B cell (primary cell): ENCODE measurements at regions not wholly inside any gene's neighbourhood (a gene's known extent, or its start where the extent isn't known, plus 50 kb on each side); places are given as distances from the start of the nearest gene placed in this dataset.

Source experiments
- ATAC-seq: fragments of 200-7000 bp; cut with Tn5 transposase; one replicate; pipeline ENCODE4 v1.10.0; 2021; ENCODE audit warnings: low read depth, mild to moderate bottlenecking, moderate number of reproducible peaks, moderate library complexity
- CTCF ChIA-PET: fragments of 350-600 bp; sonication (Branson Sonifier 250); formaldehyde crosslinking; loops from one replicate; lab custom pipeline; 2021; ENCODE audit warnings: antibody characterized with exemption, inconsistent platforms; lab: Charles Lee
- POLR2A ChIA-PET: fragments of 350-600 bp; sonication (Branson Sonifier 250); formaldehyde crosslinking; loops from one replicate; lab custom pipeline; 2021; ENCODE audit warnings: antibody characterized with exemption; lab: Charles Lee
- DNase-seq: peaks from one replicate; pipeline ENCODE4 v3.0.0; 2013
- H2AFZ ChIP-seq: 2 replicates; pipeline ENCODE4 v1.6.1; 2012; ENCODE audit warnings: mild to moderate bottlenecking, low read depth, low read length; ENCODE audit not compliant: insufficient read depth, poor library complexity, severe bottlenecking
- H3K27ac ChIP-seq, 2 donors: 1 replicate in 1 of 2; 2 replicates in 1 of 2; pipeline ENCODE4 v1.5.1; 2012 to 2013; ENCODE audit warnings: low read length in 2 of 2, mild to moderate bottlenecking in 2 of 2, moderate library complexity in 1 of 2
- H3K27me3 ChIP-seq, 4 experiments: fragments of 200-600 bp in 1 of 4; sonication (generic) in 1 of 4; replicated peaks in 1 of 4; 1 replicate in 2 of 4; 2 replicates in 2 of 4; pipeline versions ENCODE4 v1.6.1 to v1.7.0; 2013 to 2016; ENCODE audit warnings: low read length in 3 of 4, mild to moderate bottlenecking in 2 of 4, mixed read lengths in 1 of 4, moderate library complexity in 1 of 4; ENCODE audit not compliant: insufficient read depth in 4 of 4, control insufficient read depth in 3 of 4; ENCODE audit errors: control extremely low read depth in 1 of 4
- H3K36me3 ChIP-seq, 2 experiments: replicated peaks in 1 of 2; 1 replicate in 1 of 2; 2 replicates in 1 of 2; pipeline versions ENCODE4 v1.6.1 to v1.7.1; 2013; ENCODE audit warnings: low read length in 1 of 2; ENCODE audit not compliant: insufficient read depth in 2 of 2, control insufficient read depth in 1 of 2; ENCODE audit errors: control extremely low read depth in 1 of 2, extremely low read depth in 1 of 2
- H3K4me1 ChIP-seq, 2 donors: fragments of 200-600 bp in 1 of 2; sonication (generic) in 1 of 2; 1 replicate in 1 of 2; 2 replicates in 1 of 2; pipeline versions ENCODE4 v1.5.1 to v1.6.1; 2013 to 2017; ENCODE audit warnings: low read length in 2 of 2; ENCODE audit not compliant: control insufficient read depth in 2 of 2, insufficient read depth in 2 of 2
- H3K4me2 ChIP-seq: replicated peaks from 2 replicates; pipeline ENCODE3; 2012; ENCODE audit warnings: mild to moderate bottlenecking, low read depth, low read length; ENCODE audit not compliant: poor library complexity, severe bottlenecking
- H3K4me3 ChIP-seq, 5 experiments: fragments of 200-600 bp in 1 of 5; sonication (generic) in 1 of 5; 1 replicate in 3 of 5; 2 replicates in 2 of 5; pipeline versions ENCODE4 v1.5.1 to v1.7.0; 2011 to 2016; ENCODE audit warnings: low read length in 4 of 5, mild to moderate bottlenecking in 4 of 5, low read depth in 2 of 5, control low read depth in 1 of 5, moderate library complexity in 1 of 5; ENCODE audit not compliant: insufficient read depth in 1 of 5; ENCODE audit errors: control extremely low read depth in 1 of 5, extremely low read depth in 1 of 5
- H3K79me2 ChIP-seq: fragments of 200-600 bp; sonication (generic); one replicate; pipeline ENCODE4 v1.6.0; 2016; ENCODE audit warnings: low read length; ENCODE audit not compliant: control insufficient read depth, insufficient read depth
- H3K9ac ChIP-seq: fragments of 200-600 bp; sonication (generic); 2 replicates; pipeline ENCODE4 v1.6.1; 2017; ENCODE audit warnings: mild to moderate bottlenecking, low read length, moderate library complexity
- H3K9me3 ChIP-seq, 3 donors: one replicate each; pipeline versions ENCODE4 v1.6.1 to v1.7.1; 2013; ENCODE audit warnings: low read length in 2 of 3; ENCODE audit not compliant: control insufficient read depth in 2 of 3, insufficient read depth in 1 of 3; ENCODE audit errors: control extremely low read depth in 1 of 3
- H4K20me1 ChIP-seq: 2 replicates; pipeline ENCODE4 v1.6.0; 2012; ENCODE audit warnings: mild to moderate bottlenecking, low read length; ENCODE audit not compliant: insufficient read depth, control insufficient read depth, poor library complexity, severe bottlenecking
- H3K27ac Mint-ChIP-seq: one replicate; pipeline ENCODE4 v1.8.0; 2021; ENCODE audit warnings: mixed read lengths
- H3K27me3 Mint-ChIP-seq: one replicate; pipeline ENCODE4 v1.8.0; 2021; ENCODE audit warnings: mixed read lengths
- H3K4me1 Mint-ChIP-seq: one replicate; pipeline ENCODE4 v1.8.0; 2021; ENCODE audit warnings: mixed read lengths
- H3K4me3 Mint-ChIP-seq: one replicate; pipeline ENCODE4 v1.8.0; 2021; ENCODE audit warnings: mixed read lengths
- H3K9me3 Mint-ChIP-seq: one replicate; pipeline ENCODE4 v1.8.0; 2022; ENCODE audit warnings: mixed read lengths; ENCODE audit not compliant: insufficient read depth
- EZH2 ChIP-seq: IDR thresholded peaks from 2 replicates; pipeline ENCODE4 v1.6.1; 2012; ENCODE audit warnings: borderline replicate concordance, low read depth, mild to moderate bottlenecking, moderate library complexity, low read length; ENCODE audit not compliant: insufficient read depth, poor library complexity, severe bottlenecking
- WGBS: methylation state at CpG from one replicate; pipeline ENCODE4 v1.1.5; 2013; ENCODE audit warnings: missing lambda C conversion rate; ENCODE audit not compliant: insufficient coverage; 5-methylcytosine and 5-hydroxymethylcytosine counted together
- intact Hi-C: fragments of 100-400 bp; cut with micrococcal nuclease; formaldehyde crosslinking; loops from one replicate; pipeline ENCODE4 v1.10.0; 2022
- TF ChIP-seq, protein P1 (sequence below): fragments of 200-600 bp; IDR thresholded peaks from one replicate; pipeline ENCODE4 v1.8.0; 2022; ENCODE audit warnings: antibody characterized with exemption, mild to moderate bottlenecking

- no peaks in the 10 kb centered on the region for H3K9me3 Mint-ChIP-seq
- POLR2A ChIA-PET, result no interaction called here
- H3K36me3 ChIP-seq, result no peaks in the 10 kb centered on the region
Observed at GRCh38 chr5:8981016-8981415, 564.9 kb downstream of the SEMA5A start.

GRCh38 chr5:8981496-8981895 is 564.4 kb downstream of the SEMA5A start:
- WGBS, result no CpG with 5 or more reads among the region's 1 CpG
- Histone ChIP-seq H3K9ac (no peak overlapping the region), H3K79me2 (no peaks in the 10 kb centered on the region), H3K4me3 (no peak overlapping the region), H3K9me3 (no peaks in the 10 kb centered on the region), H3K36me3 (no peaks in the 10 kb centered on the region), H3K4me1 (no peaks in the 10 kb centered on the region), H3K27ac (no peak overlapping the region), H4K20me1 (no peaks in the 10 kb centered on the region), H2AFZ (no peak overlapping the region), H3K27me3 (no peaks in the 10 kb centered on the region), H3K4me2 (no peak overlapping the region)
- Mint-ChIP-seq H3K9me3 (no peaks in the 10 kb centered on the region), H3K27ac (no peak overlapping the region), H3K4me3 (no peak overlapping the region), H3K27me3 (no peaks in the 10 kb centered on the region), H3K4me1 (no peaks in the 10 kb centered on the region)
- POLR2A ChIA-PET, result no interaction called here
- CTCF ChIA-PET, result no interaction called here
- DNase-seq (no peak), ATAC-seq (no peak)
- intact Hi-C loops, result no loop called here
- TF ChIP-seq EZH2, result no peak
- TF ChIP-seq, protein P1, sequence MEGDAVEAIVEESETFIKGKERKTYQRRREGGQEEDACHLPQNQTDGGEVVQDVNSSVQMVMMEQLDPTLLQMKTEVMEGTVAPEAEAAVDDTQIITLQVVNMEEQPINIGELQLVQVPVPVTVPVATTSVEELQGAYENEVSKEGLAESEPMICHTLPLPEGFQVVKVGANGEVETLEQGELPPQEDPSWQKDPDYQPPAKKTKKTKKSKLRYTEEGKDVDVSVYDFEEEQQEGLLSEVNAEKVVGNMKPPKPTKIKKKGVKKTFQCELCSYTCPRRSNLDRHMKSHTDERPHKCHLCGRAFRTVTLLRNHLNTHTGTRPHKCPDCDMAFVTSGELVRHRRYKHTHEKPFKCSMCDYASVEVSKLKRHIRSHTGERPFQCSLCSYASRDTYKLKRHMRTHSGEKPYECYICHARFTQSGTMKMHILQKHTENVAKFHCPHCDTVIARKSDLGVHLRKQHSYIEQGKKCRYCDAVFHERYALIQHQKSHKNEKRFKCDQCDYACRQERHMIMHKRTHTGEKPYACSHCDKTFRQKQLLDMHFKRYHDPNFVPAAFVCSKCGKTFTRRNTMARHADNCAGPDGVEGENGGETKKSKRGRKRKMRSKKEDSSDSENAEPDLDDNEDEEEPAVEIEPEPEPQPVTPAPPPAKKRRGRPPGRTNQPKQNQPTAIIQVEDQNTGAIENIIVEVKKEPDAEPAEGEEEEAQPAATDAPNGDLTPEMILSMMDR, result no peak

More at GRCh38 chr5:8981016-8981415, 564.9 kb downstream of the SEMA5A start:
- no peak for ATAC-seq
- DNase-seq, result no peak
- Histone ChIP-seq H3K9me3 (no peaks in the 10 kb centered on the region), H3K27ac (no peak overlapping the region), H4K20me1 (no peaks in the 10 kb centered on the region), H3K27me3 (no peaks in the 10 kb centered on the region), H3K4me1 (no peaks in the 10 kb centered on the region), H3K79me2 (no peaks in the 10 kb centered on the region), H2AFZ (no peak overlapping the region), H3K9ac (no peak overlapping the region), H3K4me2 (no peak overlapping the region), H3K4me3 (no peak overlapping the region)
- H3K4me3 Mint-ChIP-seq, result no peak overlapping the region
- no peaks in the 10 kb centered on the region for H3K27me3 Mint-ChIP-seq
- H3K4me1 Mint-ChIP-seq, result no peaks in the 10 kb centered on the region
- intact Hi-C loops, result no loop called here
- no peak for TF ChIP-seq EZH2
- TF ChIP-seq, protein P1, result no peak
- CTCF ChIA-PET, result no interaction called here
- H3K27ac Mint-ChIP-seq, result no peak overlapping the region
- 88% methylated on average over 5 of the region's 5 CpGs for WGBS
